Psoas muscle (tissue), 7 donors: ENCODE measurements at regions not wholly inside any gene's neighbourhood (a gene's known extent, or its start where the extent isn't known, plus 50 kb on each side); places are given as distances from the start of the nearest gene placed in this dataset.

Experiments used
- ATAC-seq, 4 donors: fragments of 200-7000 bp; cut with Tn5 transposase; one replicate each; pipeline ENCODE4 v1.9.1; 2020; ENCODE audit warnings: moderate library complexity in 3 of 4, mild to moderate bottlenecking in 2 of 4
- DNase-seq, 2 donors: peaks; one replicate each; pipeline ENCODE4 v3.0.0-alpha.2; 2020
- H3K27ac ChIP-seq: fragments of 200-600 bp; one replicate; pipeline ENCODE4 v1.8.0; 2022
- H3K27me3 ChIP-seq, 3 donors: fragments of 200-600 bp in 1 of 3; one replicate each; pipeline versions ENCODE4 v1.6.1 to v1.8.0; 2013 to 2022; ENCODE audit warnings: low read length in 2 of 3, mild to moderate bottlenecking in 2 of 3, moderate library complexity in 1 of 3; ENCODE audit not compliant: insufficient read depth in 3 of 3
- H3K36me3 ChIP-seq, 2 donors: fragments of 200-600 bp in 1 of 2; one replicate each; pipeline versions ENCODE4 v1.6.1 to v1.8.0; 2013 to 2022; ENCODE audit warnings: low read depth in 1 of 2, mild to moderate bottlenecking in 1 of 2, moderate library complexity in 1 of 2; ENCODE audit not compliant: insufficient read depth in 1 of 2
- H3K4me1 ChIP-seq: fragments of 200-600 bp; one replicate; pipeline ENCODE4 v1.8.0; 2022
- H3K4me3 ChIP-seq: fragments of 200-600 bp; one replicate; pipeline ENCODE4 v1.8.0; 2022; ENCODE audit warnings: mild to moderate bottlenecking
- H3K9me3 ChIP-seq: fragments of 200-600 bp; one replicate; pipeline ENCODE4 v1.8.0; 2022
- CTCF ChIP-seq: fragments of 200-600 bp; IDR thresholded peaks from one replicate; pipeline ENCODE4 v1.8.0; 2022; ENCODE audit warnings: antibody characterized with exemption
- WGBS, 3 donors: extraction: QIAGEN DNeasy Blood & Tissue Kit; methylation state at CpG; one replicate each; pipeline versions ENCODE4 v1.1.6 to v1.1.7; 2013; 5-methylcytosine and 5-hydroxymethylcytosine counted together
- intact Hi-C, 2 donors: fragments of 100-400 bp; cut with DNase I; formaldehyde crosslinking; loops; one replicate each; pipeline versions ENCODE4 v1.11.0 to v1.14.2; 2022
- donor health status: healthy with polysubstance abuse.
- donor health status: DM: no; HTN: no; CAD: no; lungs with moderate emphysema.
- donor health status: Bipolar disorder and iron deficiency.
- donor health status: healthy.
- donor health status: DM: yes; HTN: yes; CAD: no.
- donor health status: DM: no; HTN: no; CAD: no.
- donor health status: DM: yes; HTN: yes; CAD: no.

- no peak for TF ChIP-seq CTCF
- no peaks in the 10 kb centered on the region for H3K9me3 ChIP-seq
- no peak overlapping the region for H3K4me3 ChIP-seq
- DNase-seq (no peak), ATAC-seq (no peak)
- WGBS, 3 donors = 68 to 81% (median 76%) methylated on average over 8 of the region's 8 CpGs
- intact Hi-C loops = no loop called here
- H3K27me3 ChIP-seq = peaks cover 0 to 2% (median 0%) of the 10 kb centered on the region in 3 donors
- no peaks in the 10 kb centered on the region for H3K36me3 ChIP-seq
- H3K4me1 ChIP-seq = no peaks in the 10 kb centered on the region
- H3K27ac ChIP-seq = no peak overlapping the region
Observed at GRCh38 chr22:22816766-22817410, 70.7 kb upstream of the IGLL5 start.

- DNase-seq (no peak), ATAC-seq (no peak)
- H3K27me3 ChIP-seq = peaks cover 0 to 6% (median 0%) of the 10 kb centered on the region in 3 donors
- no peaks in the 10 kb centered on the region for H3K36me3 ChIP-seq
- H3K9me3 ChIP-seq = no peaks in the 10 kb centered on the region
- TF ChIP-seq CTCF = no peak
- no peak overlapping the region for H3K27ac ChIP-seq
- intact Hi-C loops = no loop called here
- no peak overlapping the region for H3K4me3 ChIP-seq
- 27 to 46% (median 37%) methylated on average over 5 of the region's 5 CpGs for WGBS, 3 donors
- no peaks in the 10 kb centered on the region for H3K4me1 ChIP-seq
Observed at GRCh38 chr22:22817468-22818201, 70.0 kb upstream of the IGLL5 start.

- no peak for TF ChIP-seq CTCF
- Histone ChIP-seq H3K9me3 (no peaks in the 10 kb centered on the region), H3K27ac (no peak overlapping the region), H3K36me3 (no peaks in the 10 kb centered on the region), H3K27me3 (peaks cover 0 to 6% (median 0%) of the 10 kb centered on the region in 3 donors), H3K4me3 (no peak overlapping the region), H3K4me1 (no peaks in the 10 kb centered on the region)
- DNase-seq (no peak), ATAC-seq (no peak)
- 50 to 67% (median 64%) methylated on average over 3 of the region's 3 CpGs for WGBS, 3 donors
- intact Hi-C loops = no loop called here
Observed at GRCh38 chr22:22818202-22818538, 69.4 kb upstream of the IGLL5 start.

GRCh38 chr22:22818861-22819855 is 68.5 kb upstream of the IGLL5 start:
- ATAC-seq = no peak
- WGBS, 3 donors = 81 to 86% (median 84%) methylated on average over 12 of the region's 12 CpGs
- H3K27me3 ChIP-seq = peaks cover 0 to 6% (median 0%) of the 10 kb centered on the region in 3 donors

More at GRCh38 chr22:22818861-22819855, 68.5 kb upstream of the IGLL5 start:
- Histone ChIP-seq H3K36me3 (no peaks in the 10 kb centered on the region), H3K9me3 (no peaks in the 10 kb centered on the region), H3K4me3 (no peak overlapping the region), H3K27ac (no peak overlapping the region), H3K4me1 (no peaks in the 10 kb centered on the region)
- no peak for DNase-seq
- TF ChIP-seq CTCF = no peak
- intact Hi-C loops = no loop called here
